BLaER1 treated with 17β-estradiol and CSF1 and Interleukin-3, amounts not matched to agents 10 nM and 100 nM (cell line): ENCODE measurements at regions not wholly inside any gene's neighbourhood (a gene's known extent, or its start where the extent isn't known, plus 50 kb on each side); places are given as distances from the start of the nearest gene placed in this dataset.

Source experiments
- H3K27ac ChIP-seq, 11 experiments: shearing (Covaris generic); formaldehyde crosslinking; 2 replicates each; pipeline ENCODE4 v1.8.1; 2022
- H3K27me3 ChIP-seq, 11 experiments: shearing (Covaris generic); formaldehyde crosslinking; 2 replicates each; pipeline ENCODE4 v1.8.1; 2022
- H3K36me3 ChIP-seq, 11 experiments: shearing (Covaris generic); formaldehyde crosslinking; 2 replicates each; pipeline ENCODE4 v1.8.1; 2022
- H3K4me1 ChIP-seq, 10 experiments: shearing (Covaris generic); formaldehyde crosslinking; 2 replicates each; pipeline ENCODE4 v1.8.1; 2022
- H3K4me2 ChIP-seq, 11 experiments: shearing (Covaris generic); formaldehyde crosslinking; 2 replicates each; pipeline ENCODE4 v1.8.1; 2022
- H3K4me3 ChIP-seq, 10 experiments: shearing (Covaris generic); formaldehyde crosslinking; 2 replicates each; pipeline ENCODE4 v1.8.1; 2022
- H3K9ac ChIP-seq, 11 experiments: shearing (Covaris generic); formaldehyde crosslinking; 2 replicates each; pipeline ENCODE4 v1.8.1; 2022
- H3K9me3 ChIP-seq, 11 experiments: shearing (Covaris generic); formaldehyde crosslinking; replicated peaks in 1 of 11; 2 replicates each; pipeline ENCODE4 v1.8.1; 2022
- H4K20me1 ChIP-seq, 11 experiments: shearing (Covaris generic); formaldehyde crosslinking; 2 replicates each; pipeline ENCODE4 v1.8.1; 2022
- Cebpa-rat ChIP-seq, 11 experiments: shearing (Covaris generic); IDR thresholded peaks; 2 replicates each; pipeline ENCODE4 v1.8.1; 2022

DNA sequence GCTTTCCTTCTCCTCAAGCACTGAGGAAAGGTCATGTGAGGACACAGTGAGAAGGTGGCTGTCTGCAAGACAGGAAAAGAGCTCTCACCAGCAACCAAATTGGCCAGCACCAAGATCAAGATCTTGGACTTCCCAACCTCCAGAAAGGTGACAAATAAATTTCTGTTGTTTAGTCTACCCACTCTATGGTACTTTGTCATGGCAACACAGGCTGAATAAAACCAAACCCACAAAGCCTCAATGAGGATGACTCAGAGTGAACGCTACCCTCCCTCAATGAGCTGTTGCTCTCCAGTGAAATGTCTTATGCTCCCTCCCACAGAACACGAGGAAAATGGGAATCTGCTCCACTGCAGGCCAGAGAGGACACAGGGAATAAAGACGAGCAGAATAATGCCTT, 244.1 kb downstream of the RAB28 start:
- H3K9me3 ChIP-seq, result peaks cover 0 to 2% (median under 1%) of the 10 kb centered on the region in 11 experiments; a peak in 6 of 22 replicates
- no peaks in the 10 kb centered on the region for H3K36me3 ChIP-seq
- no peak overlapping the region for H3K9ac ChIP-seq
- H3K4me2 ChIP-seq, result no peak overlapping the region
- no peaks in the 10 kb centered on the region for H3K4me1 ChIP-seq
- no peak overlapping the region for H3K4me3 ChIP-seq
- H3K27ac ChIP-seq, result no peak overlapping the region
- no peaks in the 10 kb centered on the region for H3K27me3 ChIP-seq
- no peaks in the 10 kb centered on the region for H4K20me1 ChIP-seq
- no peak for TF ChIP-seq Cebpa-rat (IDR thresholded peaks at IDR 0.05)

DNA sequence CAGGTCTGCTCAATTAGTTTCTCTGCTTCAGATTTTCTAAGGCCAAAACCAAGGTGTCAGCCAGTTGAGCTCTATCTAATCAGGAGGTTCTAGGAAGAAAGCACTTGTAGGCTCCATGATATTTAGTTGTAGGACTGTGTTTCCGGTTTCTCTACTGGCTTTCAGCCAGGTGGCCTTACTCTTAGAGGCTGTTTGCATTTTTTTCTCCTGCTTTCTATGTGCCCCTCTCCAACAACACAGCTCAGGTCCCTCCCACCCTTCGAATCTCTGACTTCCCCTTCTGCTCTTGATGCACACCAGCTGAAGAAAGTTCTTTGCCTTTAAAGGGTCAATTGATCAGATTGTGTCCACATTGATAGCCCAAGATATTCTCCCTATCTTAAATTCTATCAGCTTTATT, 245.2 kb downstream of the RAB28 start:
- H4K20me1 ChIP-seq, result no peaks in the 10 kb centered on the region
- H3K9ac ChIP-seq, result no peak overlapping the region
- no peak overlapping the region for H3K4me3 ChIP-seq
- H3K4me1 ChIP-seq, result no peaks in the 10 kb centered on the region
- no peak overlapping the region for H3K4me2 ChIP-seq
- no peak overlapping the region for H3K27ac ChIP-seq
- no peak for TF ChIP-seq Cebpa-rat (IDR thresholded peaks at IDR 0.05)
- no peaks in the 10 kb centered on the region for H3K27me3 ChIP-seq
- H3K9me3 ChIP-seq, result no peaks in the 10 kb centered on the region; a peak in 1 of 22 replicates
- no peaks in the 10 kb centered on the region for H3K36me3 ChIP-seq

- H3K36me3 ChIP-seq, result no peaks in the 10 kb centered on the region
- no peak overlapping the region for H3K4me3 ChIP-seq
- no peak overlapping the region for H3K9ac ChIP-seq
- no peak for TF ChIP-seq Cebpa-rat (IDR thresholded peaks at IDR 0.05)
- no peak overlapping the region for H3K4me2 ChIP-seq
- no peak overlapping the region for H3K27ac ChIP-seq
- no peaks in the 10 kb centered on the region for H3K4me1 ChIP-seq
- no peaks in the 10 kb centered on the region for H4K20me1 ChIP-seq
- H3K9me3 ChIP-seq, result peaks cover 0 to 6% (median 0%) of the 10 kb centered on the region in 11 experiments; a peak in 1 of 22 replicates
- H3K27me3 ChIP-seq, result no peaks in the 10 kb centered on the region
Observed at GRCh38 chr4:13236485-13236884, 247.7 kb downstream of the RAB28 start.

GRCh38 chr4:13233755-13234154, 250.4 kb downstream of the RAB28 start:
- TF ChIP-seq Cebpa-rat (IDR thresholded peaks at IDR 0.05), result no peak
- Histone ChIP-seq H3K36me3 (no peaks in the 10 kb centered on the region), H3K9me3 (peaks cover 0 to 7% (median 0%) of the 10 kb centered on the region in 11 experiments; a peak in 1 of 22 replicates), H4K20me1 (no peaks in the 10 kb centered on the region), H3K9ac (no peak overlapping the region), H3K4me1 (no peaks in the 10 kb centered on the region), H3K4me2 (no peak overlapping the region), H3K27ac (no peak overlapping the region), H3K27me3 (no peaks in the 10 kb centered on the region), H3K4me3 (no peak overlapping the region)

DNA sequence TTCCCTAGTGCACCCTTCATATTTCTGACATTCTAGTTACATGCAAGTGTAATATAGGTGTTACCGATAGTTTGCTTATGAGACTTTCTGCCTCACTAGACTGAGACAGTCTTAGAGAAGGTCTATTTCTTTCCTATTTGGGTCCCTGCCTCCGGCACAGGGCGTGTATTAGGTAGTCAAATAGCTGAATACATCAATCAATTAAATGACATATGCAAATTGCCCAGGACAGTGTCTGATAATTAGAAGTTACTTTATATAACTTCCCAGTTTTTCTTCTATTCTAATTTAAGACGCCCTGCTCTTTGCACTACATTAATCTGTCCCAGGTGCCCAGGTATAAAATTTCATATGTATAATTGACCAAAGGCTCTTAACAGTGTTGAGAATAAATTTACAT, 264.2 kb downstream of the RAB28 start:
- Histone ChIP-seq H3K27ac (no peak overlapping the region), H3K4me1 (no peaks in the 10 kb centered on the region), H3K9ac (no peak overlapping the region), H3K4me3 (no peak overlapping the region), H3K4me2 (no peak overlapping the region), H3K27me3 (no peaks in the 10 kb centered on the region), H4K20me1 (no peaks in the 10 kb centered on the region), H3K36me3 (no peaks in the 10 kb centered on the region), H3K9me3 (peaks cover 0 to 9% (median 0%) of the 10 kb centered on the region in 11 experiments; a peak in 5 of 22 replicates)
- no peak for TF ChIP-seq Cebpa-rat (IDR thresholded peaks at IDR 0.05)

DNA sequence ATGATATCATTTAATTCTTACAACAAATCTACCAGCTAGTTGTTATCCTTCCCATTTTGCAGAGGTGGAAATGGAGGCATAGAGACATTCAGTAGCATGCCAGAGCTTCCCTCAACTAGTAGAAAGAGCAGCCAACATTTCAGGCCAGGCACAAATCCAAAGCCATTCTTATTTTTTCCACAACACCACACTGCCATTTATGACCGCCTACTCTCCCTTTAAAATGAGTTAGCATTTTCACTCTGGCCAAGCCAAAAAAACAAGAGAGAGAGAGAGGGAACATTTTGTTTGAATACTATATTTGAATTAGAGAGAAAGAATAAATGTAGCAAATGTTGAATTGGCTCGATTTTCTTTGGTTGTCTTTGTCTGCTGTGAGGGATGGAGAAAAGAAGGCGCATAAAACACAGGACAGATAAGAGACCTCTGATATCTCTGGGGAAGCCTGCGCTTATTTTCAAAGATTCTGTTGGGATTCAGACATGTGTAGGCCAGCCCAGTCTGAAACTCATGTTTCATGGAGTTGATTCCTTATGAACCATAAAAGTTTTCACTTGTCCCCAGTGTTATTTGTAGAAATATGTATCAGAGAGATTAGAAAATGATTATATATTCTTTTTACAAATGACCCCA, 265.7 kb downstream of the RAB28 start:
- Histone ChIP-seq H3K27ac (no peak overlapping the region), H4K20me1 (no peaks in the 10 kb centered on the region), H3K27me3 (no peaks in the 10 kb centered on the region), H3K9ac (no peak overlapping the region), H3K4me2 (no peak overlapping the region), H3K4me3 (no peak overlapping the region), H3K4me1 (no peaks in the 10 kb centered on the region), H3K36me3 (no peaks in the 10 kb centered on the region), H3K9me3 (peaks cover 0 to 9% (median 0%) of the 10 kb centered on the region in 11 experiments; a peak in 5 of 22 replicates)
- no peak for TF ChIP-seq Cebpa-rat (IDR thresholded peaks at IDR 0.05)

DNA sequence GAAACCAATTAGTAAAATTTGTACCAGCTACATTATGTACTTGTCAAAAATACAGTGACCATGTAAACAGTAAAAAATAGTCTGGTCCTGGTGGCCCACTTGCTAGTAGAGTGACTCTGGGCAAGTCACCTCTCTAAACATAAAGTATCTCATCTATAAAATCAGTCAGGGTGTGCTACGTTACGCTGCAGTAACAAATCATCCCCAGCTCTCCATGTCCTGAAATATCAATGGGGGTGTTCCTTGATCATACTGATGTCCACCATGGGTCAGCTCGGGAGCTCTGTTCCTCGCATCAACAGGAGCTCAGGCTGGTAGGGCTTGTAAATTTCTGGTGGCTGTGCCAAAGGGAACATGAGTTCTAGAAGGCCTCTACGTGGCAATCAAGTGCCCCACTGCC, 268.6 kb downstream of the RAB28 start:
- no peak overlapping the region for H3K4me2 ChIP-seq
- H3K9me3 ChIP-seq, result peaks cover 0 to 9% (median 0%) of the 10 kb centered on the region in 11 experiments; a peak in 5 of 22 replicates
- no peaks in the 10 kb centered on the region for H3K27me3 ChIP-seq
- no peak overlapping the region for H3K9ac ChIP-seq
- TF ChIP-seq Cebpa-rat (IDR thresholded peaks at IDR 0.05), result no peak
- no peaks in the 10 kb centered on the region for H4K20me1 ChIP-seq
- H3K4me1 ChIP-seq, result no peaks in the 10 kb centered on the region
- H3K4me3 ChIP-seq, result no peak overlapping the region
- H3K27ac ChIP-seq, result no peak overlapping the region
- no peaks in the 10 kb centered on the region for H3K36me3 ChIP-seq

- TF ChIP-seq Cebpa-rat (IDR thresholded peaks at IDR 0.05), result no peak
- no peak overlapping the region for H3K4me2 ChIP-seq
- H4K20me1 ChIP-seq, result no peaks in the 10 kb centered on the region
- no peaks in the 10 kb centered on the region for H3K36me3 ChIP-seq
- no peak overlapping the region for H3K4me3 ChIP-seq
- no peak overlapping the region for H3K9ac ChIP-seq
- no peaks in the 10 kb centered on the region for H3K27me3 ChIP-seq
- no peaks in the 10 kb centered on the region for H3K4me1 ChIP-seq
- peaks cover 0 to 9% (median 0%) of the 10 kb centered on the region in 11 experiments; a peak in 5 of 22 replicates for H3K9me3 ChIP-seq
- H3K27ac ChIP-seq, result no peak overlapping the region
Observed at GRCh38 chr4:13212936-13213335, 271.2 kb downstream of the RAB28 start.

DNA sequence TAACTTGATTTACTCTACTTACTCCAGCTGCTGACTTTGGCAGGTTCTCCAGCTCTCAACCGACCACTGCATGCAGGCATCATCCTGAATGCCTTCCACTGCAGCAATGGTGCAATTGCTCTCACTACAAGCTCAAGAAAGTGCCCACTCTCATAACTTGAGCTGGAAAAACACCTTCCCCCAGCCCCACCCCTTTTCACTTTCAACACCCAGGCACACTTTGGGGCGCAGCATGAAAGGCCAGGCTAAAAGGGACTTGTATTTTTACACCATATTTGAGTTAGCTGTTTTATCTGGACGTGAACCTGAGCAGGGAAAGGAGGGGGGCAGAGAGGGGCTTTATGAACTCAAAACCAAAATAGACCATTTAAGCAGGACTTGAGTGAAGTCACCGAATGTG, 274.5 kb downstream of the RAB28 start:
- Histone ChIP-seq H3K27ac (no peak overlapping the region), H3K4me3 (no peak overlapping the region), H3K4me1 (no peaks in the 10 kb centered on the region), H3K9ac (no peak overlapping the region), H3K4me2 (no peak overlapping the region), H3K36me3 (no peaks in the 10 kb centered on the region), H4K20me1 (no peaks in the 10 kb centered on the region), H3K27me3 (no peaks in the 10 kb centered on the region), H3K9me3 (no peaks in the 10 kb centered on the region)
- no peak for TF ChIP-seq Cebpa-rat (IDR thresholded peaks at IDR 0.05)

DNA sequence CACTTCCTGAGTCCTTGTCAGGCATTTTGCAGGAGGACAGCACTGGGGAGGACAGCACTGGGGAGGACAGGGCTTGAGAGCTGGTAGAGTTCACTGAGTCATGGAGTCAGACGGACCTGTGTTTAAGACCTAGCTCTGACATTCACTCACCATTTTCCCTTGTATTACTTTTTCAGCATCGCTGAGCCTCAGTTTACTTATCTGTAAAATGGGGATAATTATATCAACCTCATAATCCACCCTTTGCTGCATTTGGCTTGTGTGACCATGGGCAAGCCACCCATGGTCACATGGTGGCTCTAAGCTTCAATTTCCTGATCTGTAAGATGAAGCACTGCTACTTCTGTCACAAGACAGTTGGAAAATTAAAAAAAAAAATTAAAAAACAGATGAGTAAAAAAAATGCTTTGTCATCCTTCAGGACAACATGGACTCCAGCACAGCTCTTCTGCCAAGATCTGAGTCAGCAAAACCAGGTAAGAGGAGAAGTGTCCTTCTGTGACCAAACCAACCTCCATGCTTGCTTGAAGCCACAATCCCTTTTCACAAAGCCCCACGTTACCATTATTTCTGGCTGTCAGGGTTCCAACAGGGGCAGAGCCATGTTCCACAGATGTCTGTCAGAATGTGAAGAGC, 275.5 kb downstream of the RAB28 start:
- Histone ChIP-seq H3K9ac (no peak overlapping the region), H3K4me1 (no peaks in the 10 kb centered on the region), H3K27me3 (no peaks in the 10 kb centered on the region), H4K20me1 (no peaks in the 10 kb centered on the region), H3K4me3 (no peak overlapping the region), H3K9me3 (no peaks in the 10 kb centered on the region), H3K27ac (no peak overlapping the region), H3K36me3 (no peaks in the 10 kb centered on the region), H3K4me2 (no peak overlapping the region)
- no peak for TF ChIP-seq Cebpa-rat (IDR thresholded peaks at IDR 0.05)
